ENCODE measurements at regions not wholly inside any gene's neighbourhood (a gene's known extent, or its start where the extent isn't known, plus 50 kb on each side); places are given as distances from the start of the nearest gene placed in this dataset.
A peak's percentile ranks its signal among the peaks of the same experiment; 100 is the strongest.

- Histone ChIP-seq H3K4me2 (ENCODE audit: extremely low read depth, insufficient read depth, low read length) (no peak overlapping the region), H3K9ac (ENCODE audit: insufficient read depth, low read length) (no peak overlapping the region), H3K9me3 (ENCODE audit: control insufficient read depth, insufficient read depth, low read depth, low read length) (no peaks in the 10 kb centered on the region), H3K27ac (ENCODE audit: insufficient read depth, low read length) (no peak overlapping the region), H3K36me3 (ENCODE audit: control insufficient read depth, insufficient read depth, low read length) (no peaks in the 10 kb centered on the region), H3K4me3 (replicated peaks in 1 of 4; ENCODE audit: control extremely low read depth in 1 of 4, insufficient read depth in 1 of 4, low read depth in 3 of 4, low read length in 4 of 4) (no peak overlapping the region), H3K27me3 (ENCODE audit: control insufficient read depth, insufficient read depth, low read length) (no peaks in the 10 kb centered on the region), H4K20me1 (ENCODE audit: control insufficient read depth, extremely low read depth, insufficient read depth, low read length) (no peaks in the 10 kb centered on the region), H3K4me1 (ENCODE audit: control insufficient read depth, extremely low read depth, insufficient read depth, low read length) (no peaks in the 10 kb centered on the region), H3K79me2 (ENCODE audit: control insufficient read depth, insufficient read depth, low read length) (no peaks in the 10 kb centered on the region), H2AFZ (ENCODE audit: low read length) (no peak overlapping the region)
- TF ChIP-seq CTCF (conservative IDR thresholded peaks at IDR 0.05 in 1 of 2, IDR thresholded peaks at IDR 0.05 in 1 of 2; ENCODE audit: low read depth in 1 of 2, low read length in 2 of 2) (no peak), EZH2 (IDR thresholded peaks at IDR 0.05; ENCODE audit: low read length, missing control alignments) (no peak)
- peak; percentile 21 to 95 for DNase-seq (ENCODE audit: low read depth in 2 of 2)
Measured at GRCh38 chr1:198018529-198018928, 101.4 kb downstream of the LHX9 start.

GRCh38 chr1:198019126-198019525 is 102.0 kb downstream of the LHX9 start:
- Histone ChIP-seq H3K9ac (ENCODE audit: insufficient read depth, low read length) (no peak overlapping the region), H3K9me3 (ENCODE audit: control insufficient read depth, insufficient read depth, low read depth, low read length) (no peaks in the 10 kb centered on the region), H3K4me2 (ENCODE audit: extremely low read depth, insufficient read depth, low read length) (no peak overlapping the region), H4K20me1 (ENCODE audit: control insufficient read depth, extremely low read depth, insufficient read depth, low read length) (no peaks in the 10 kb centered on the region), H3K27ac (ENCODE audit: insufficient read depth, low read length) (no peak overlapping the region), H2AFZ (ENCODE audit: low read length) (no peak overlapping the region), H3K27me3 (ENCODE audit: control insufficient read depth, insufficient read depth, low read length) (no peaks in the 10 kb centered on the region), H3K79me2 (ENCODE audit: control insufficient read depth, insufficient read depth, low read length) (no peaks in the 10 kb centered on the region), H3K36me3 (ENCODE audit: control insufficient read depth, insufficient read depth, low read length) (no peaks in the 10 kb centered on the region), H3K4me3 (replicated peaks in 1 of 4; ENCODE audit: control extremely low read depth in 1 of 4, insufficient read depth in 1 of 4, low read depth in 3 of 4, low read length in 4 of 4) (no peak overlapping the region), H3K4me1 (ENCODE audit: control insufficient read depth, extremely low read depth, insufficient read depth, low read length) (no peaks in the 10 kb centered on the region)
- TF ChIP-seq EZH2 (IDR thresholded peaks at IDR 0.05; ENCODE audit: low read length, missing control alignments) = no peak
- no peak for TF ChIP-seq CTCF (conservative IDR thresholded peaks at IDR 0.05 in 1 of 2, IDR thresholded peaks at IDR 0.05 in 1 of 2; ENCODE audit: low read depth in 1 of 2, low read length in 2 of 2)
- peak in 1 of 2 donors; percentile 7 for DNase-seq (ENCODE audit: low read depth in 2 of 2)

- Histone ChIP-seq H3K79me2 (ENCODE audit: control insufficient read depth, insufficient read depth, low read length) (no peaks in the 10 kb centered on the region), H4K20me1 (ENCODE audit: control insufficient read depth, extremely low read depth, insufficient read depth, low read length) (no peaks in the 10 kb centered on the region), H3K4me3 (replicated peaks in 1 of 4; ENCODE audit: control extremely low read depth in 1 of 4, insufficient read depth in 1 of 4, low read depth in 3 of 4, low read length in 4 of 4) (no peak overlapping the region), H2AFZ (ENCODE audit: low read length) (no peak overlapping the region), H3K27ac (ENCODE audit: insufficient read depth, low read length) (no peak overlapping the region), H3K4me2 (ENCODE audit: extremely low read depth, insufficient read depth, low read length) (no peak overlapping the region), H3K9ac (ENCODE audit: insufficient read depth, low read length) (no peak overlapping the region), H3K27me3 (ENCODE audit: control insufficient read depth, insufficient read depth, low read length) (no peaks in the 10 kb centered on the region), H3K4me1 (ENCODE audit: control insufficient read depth, extremely low read depth, insufficient read depth, low read length) (no peaks in the 10 kb centered on the region), H3K9me3 (ENCODE audit: control insufficient read depth, insufficient read depth, low read depth, low read length) (no peaks in the 10 kb centered on the region), H3K36me3 (ENCODE audit: control insufficient read depth, insufficient read depth, low read length) (no peaks in the 10 kb centered on the region)
- DNase-seq (ENCODE audit: low read depth in 2 of 2) = no peak
- TF ChIP-seq EZH2 (IDR thresholded peaks at IDR 0.05; ENCODE audit: low read length, missing control alignments) = no peak
- TF ChIP-seq CTCF (conservative IDR thresholded peaks at IDR 0.05 in 1 of 2, IDR thresholded peaks at IDR 0.05 in 1 of 2; ENCODE audit: low read depth in 1 of 2, low read length in 2 of 2) = no peak
Measured at GRCh38 chr1:198024336-198024735, 107.2 kb downstream of the LHX9 start.

All from fibroblast of lung (primary cell).